GM20000 (cell line): ENCODE measurements at regions not wholly inside any gene's neighbourhood (a gene's known extent, or its start where the extent isn't known, plus 50 kb on each side); places are given as distances from the start of the nearest gene placed in this dataset.

Experiments used
- DNase-seq: peaks from one replicate; pipeline ENCODE4 v3.0.0; 2012; ENCODE audit warnings: low spot score
- TF ChIP-seq, protein P1 (sequence below): IDR thresholded peaks from 2 replicates; pipeline ENCODE4 v1.5.1; 2012; ENCODE audit warnings: mild to moderate bottlenecking, control low read depth; ENCODE audit errors: extremely low read depth, missing control alignments

DNA sequence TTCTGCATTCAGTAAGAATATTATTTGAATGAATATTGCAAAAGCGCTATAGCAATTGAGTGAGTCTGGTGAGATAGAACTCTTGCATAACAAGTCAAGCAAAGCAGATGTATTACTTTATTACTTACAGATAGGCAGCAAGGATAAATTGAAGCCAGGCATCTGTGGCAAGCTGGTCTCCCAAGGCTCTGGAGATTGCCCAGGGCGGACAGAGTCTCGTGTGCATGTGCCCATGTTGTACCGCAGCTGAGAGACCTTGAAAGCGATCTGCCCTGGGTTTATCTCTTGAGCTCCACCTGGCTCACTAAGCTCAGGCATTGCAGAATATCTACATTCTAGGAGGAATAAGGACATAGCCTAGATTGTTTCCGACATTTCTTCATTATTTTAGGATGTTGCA lies 591.6 kb downstream of the ISL1 start:
- DNase-seq: no peak
- TF ChIP-seq, protein P1, sequence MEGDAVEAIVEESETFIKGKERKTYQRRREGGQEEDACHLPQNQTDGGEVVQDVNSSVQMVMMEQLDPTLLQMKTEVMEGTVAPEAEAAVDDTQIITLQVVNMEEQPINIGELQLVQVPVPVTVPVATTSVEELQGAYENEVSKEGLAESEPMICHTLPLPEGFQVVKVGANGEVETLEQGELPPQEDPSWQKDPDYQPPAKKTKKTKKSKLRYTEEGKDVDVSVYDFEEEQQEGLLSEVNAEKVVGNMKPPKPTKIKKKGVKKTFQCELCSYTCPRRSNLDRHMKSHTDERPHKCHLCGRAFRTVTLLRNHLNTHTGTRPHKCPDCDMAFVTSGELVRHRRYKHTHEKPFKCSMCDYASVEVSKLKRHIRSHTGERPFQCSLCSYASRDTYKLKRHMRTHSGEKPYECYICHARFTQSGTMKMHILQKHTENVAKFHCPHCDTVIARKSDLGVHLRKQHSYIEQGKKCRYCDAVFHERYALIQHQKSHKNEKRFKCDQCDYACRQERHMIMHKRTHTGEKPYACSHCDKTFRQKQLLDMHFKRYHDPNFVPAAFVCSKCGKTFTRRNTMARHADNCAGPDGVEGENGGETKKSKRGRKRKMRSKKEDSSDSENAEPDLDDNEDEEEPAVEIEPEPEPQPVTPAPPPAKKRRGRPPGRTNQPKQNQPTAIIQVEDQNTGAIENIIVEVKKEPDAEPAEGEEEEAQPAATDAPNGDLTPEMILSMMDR: no peak

DNA sequence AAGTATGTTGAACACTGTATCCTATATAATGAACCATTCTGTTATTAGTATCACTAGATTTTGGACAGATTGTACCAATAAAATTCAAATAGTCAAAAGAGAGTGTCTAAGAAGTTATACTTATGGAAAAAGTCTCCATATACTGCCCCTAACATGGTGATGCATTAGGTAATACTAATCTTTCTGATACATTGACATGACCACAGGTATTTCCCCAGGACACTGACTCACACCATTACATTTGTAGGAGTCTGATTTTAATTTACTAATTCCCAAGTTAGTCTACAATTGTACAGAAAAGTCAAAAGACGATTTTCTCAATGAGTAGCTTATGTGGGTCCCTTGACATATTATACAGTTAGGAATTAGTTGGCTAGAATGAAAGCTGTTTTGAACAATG lies 593.8 kb downstream of the ISL1 start:
- TF ChIP-seq, protein P1: no peak
- DNase-seq: no peak

DNA sequence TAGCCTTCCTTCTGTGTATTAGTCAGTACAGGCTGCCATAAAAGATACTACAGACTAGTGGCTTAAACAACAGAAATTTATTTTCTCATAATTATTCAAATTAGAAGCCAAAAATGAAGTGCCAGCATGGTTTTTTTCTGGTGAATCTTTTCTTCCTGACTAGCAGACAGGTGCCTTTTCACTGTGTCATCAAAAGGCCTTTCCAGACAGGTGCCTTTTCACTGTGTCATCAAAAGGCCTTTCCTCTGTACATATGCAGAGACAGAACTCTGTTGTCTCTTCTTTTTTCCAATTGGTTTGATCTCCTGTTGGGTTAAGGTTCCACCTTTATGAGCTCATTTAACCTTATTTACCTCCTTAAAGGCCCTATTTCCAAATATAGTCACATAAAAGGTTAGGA lies 599.9 kb downstream of the ISL1 start:
- TF ChIP-seq, protein P1: no peak
- no peak for DNase-seq

DNA sequence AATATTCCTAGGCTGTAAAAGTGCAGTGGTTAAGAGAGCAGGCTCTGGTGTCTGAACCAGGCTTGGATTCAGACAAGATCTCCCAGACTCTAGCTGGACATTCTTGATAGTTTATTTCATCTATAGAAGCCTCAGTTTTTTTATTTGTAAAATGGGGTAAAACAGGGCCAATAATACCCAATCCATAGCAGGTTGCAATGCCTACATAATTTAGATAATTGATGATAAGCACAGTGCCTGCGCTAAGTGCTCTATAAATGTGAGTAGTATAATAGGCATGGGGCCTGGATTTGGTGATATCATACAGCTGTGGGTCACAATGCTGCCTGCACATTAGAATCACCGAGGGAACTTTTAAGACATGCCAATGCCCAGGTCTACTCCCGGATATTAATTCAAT lies 603.5 kb downstream of the ISL1 start:
- TF ChIP-seq, protein P1: no peak
- no peak for DNase-seq

DNA sequence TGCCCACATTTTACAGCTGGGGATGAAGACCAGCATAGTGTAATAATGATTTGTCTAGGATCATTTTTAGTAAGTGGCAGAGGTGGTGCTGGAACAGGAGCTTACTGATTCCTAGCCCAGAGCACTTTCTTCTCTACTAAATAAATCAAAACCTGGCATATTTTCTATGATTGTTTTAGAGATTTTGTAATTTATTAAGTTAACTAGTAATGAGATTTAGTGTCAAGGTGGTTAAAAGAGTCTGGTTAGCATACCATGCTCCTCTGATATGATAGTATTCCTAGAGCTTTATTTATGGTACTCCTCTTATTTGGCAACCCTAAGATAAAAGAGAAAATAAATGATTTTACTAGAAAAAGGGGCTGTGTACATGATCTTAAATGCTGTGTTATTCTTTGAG lies 604.0 kb downstream of the ISL1 start:
- TF ChIP-seq, protein P1: no peak

DNA sequence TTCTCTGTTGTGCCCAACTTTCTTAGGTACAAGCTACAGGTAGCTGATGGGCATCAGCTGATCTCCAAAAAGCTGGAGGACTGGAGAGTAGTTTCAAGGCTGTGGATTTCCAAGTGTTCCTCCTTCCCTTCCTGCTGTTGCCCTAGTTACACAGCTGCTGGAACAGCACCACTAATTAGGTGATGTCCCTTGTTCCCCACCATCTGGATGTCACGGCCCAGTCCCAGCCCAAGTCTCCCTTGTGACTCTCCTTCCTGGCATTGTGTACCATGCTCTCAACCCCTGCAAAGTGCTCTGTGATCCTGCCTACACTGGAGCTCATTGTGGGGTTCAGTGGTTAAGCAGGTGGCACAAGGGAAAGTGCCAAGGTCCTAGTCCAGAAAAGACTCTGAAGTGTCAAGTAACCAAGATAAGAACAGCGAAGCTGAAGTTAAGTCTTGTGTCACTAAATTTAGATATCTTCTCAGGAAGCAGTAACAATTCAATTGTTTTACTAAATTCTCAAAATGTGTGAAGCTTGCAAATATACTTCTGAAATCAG lies 604.5 kb downstream of the ISL1 start:
- TF ChIP-seq, protein P1: no peak
- DNase-seq: no peak

More for the DNA sequence above, 604.0 kb downstream of the ISL1 start:
- no peak for DNase-seq

DNA sequence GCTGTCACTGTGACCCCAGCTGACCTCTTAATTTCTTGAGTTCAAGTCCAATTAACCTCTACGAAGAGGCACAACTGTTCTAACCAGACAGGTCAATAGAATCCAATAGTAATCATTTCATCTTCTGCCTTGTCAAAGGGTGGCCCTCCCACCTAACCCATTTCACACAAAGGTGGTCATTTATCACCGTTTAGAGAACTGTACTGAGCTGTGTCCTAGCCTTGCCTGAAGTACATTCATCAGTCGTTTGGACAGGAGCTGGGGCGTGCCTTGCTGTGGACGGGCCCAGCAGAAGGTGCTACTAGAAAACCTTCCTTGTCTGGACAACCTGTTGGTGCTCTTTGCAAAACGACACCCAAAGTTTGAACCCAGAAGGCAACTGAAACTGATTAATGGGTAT lies 605.4 kb downstream of the ISL1 start:
- no peak for DNase-seq
- TF ChIP-seq, protein P1: no peak
